ENCODE measurements at regions not wholly inside any gene's neighbourhood (a gene's known extent, or its start where the extent isn't known, plus 50 kb on each side); places are given as distances from the start of the nearest gene placed in this dataset.
"Not testable (repeated sequence)": the region's sequence is repeated elsewhere in the genome, so short reads cannot be mapped to it uniquely, and the experiment has no call there.

DNA sequence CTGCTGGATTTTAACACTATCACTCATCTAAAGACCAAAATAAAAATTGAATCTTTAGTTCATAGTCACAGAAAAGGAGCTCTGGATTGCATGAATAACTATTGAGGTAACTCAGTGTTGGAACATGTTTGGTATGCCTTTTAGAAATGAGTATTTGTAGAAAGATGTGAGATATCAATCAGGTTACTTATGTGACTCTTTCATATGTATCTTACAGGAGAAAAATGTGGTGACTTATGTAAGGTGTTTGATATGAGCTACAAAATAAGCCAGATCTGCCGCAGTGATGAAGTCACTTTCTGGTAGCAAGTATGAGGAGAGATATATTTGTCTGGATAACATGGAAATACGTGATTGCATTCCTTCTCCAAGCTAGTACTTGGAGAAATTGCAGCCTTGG is 1653.3 kb upstream of the PCDH7 start:
- no peak for DNase-seq

GRCh38 chr4:29073571-29073970 is 1646.6 kb upstream of the PCDH7 start:
- DNase-seq: no peak

- DNase-seq: no peak
Measured at GRCh38 chr4:29075366-29075765, 1644.8 kb upstream of the PCDH7 start.

DNA sequence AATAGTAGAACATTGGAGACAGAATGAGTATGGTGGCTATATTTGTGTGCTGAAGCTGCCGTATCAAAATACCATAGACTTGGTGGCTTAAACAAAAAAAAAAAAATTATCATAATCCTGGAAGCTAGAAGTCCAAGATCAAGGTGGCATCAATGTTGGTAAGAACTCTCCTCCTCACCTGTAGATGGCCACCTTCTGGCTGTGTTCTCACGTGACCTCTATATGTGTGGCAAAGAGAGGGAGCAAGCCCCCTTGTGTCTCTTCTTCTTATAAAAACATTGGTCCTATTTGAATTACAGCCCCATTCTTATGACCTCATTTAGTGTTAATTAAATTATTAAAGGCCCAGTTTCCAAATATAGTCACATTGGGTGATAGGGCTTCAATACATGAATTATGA is 1640.9 kb upstream of the PCDH7 start:
- no peak for DNase-seq

DNA sequence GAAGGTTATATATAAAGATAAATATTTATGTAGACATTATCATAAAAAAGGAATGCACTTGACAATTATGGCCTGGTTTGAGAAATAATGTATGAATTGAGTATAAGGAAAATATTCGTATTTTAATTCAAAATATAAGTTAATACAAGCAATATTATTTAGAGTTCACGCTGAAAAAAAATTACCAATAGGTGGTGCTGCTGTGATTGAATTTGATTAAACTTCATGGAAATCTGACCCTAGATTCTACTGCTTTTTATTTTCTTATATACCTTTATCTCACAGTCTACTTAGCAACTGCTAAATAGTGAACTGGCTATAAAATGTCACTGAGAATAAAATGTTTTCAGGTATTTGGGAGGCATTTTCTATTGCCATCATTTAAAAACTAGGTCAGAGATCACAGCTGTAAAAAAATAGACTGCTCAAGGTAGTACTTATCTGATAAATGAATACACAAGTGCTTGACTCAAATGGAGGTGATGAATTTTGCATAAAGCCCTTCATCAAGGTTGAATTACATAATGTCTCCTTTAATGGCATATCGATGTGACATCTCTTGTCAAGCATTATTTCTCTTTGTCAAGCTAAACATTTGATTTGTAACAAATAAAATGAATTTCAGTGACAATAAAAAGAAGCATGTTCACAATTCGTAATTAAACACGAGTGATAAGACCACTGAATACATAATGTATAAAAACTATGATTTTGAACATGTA is 1638.8 kb upstream of the PCDH7 start:
- no peak for DNase-seq

DNA sequence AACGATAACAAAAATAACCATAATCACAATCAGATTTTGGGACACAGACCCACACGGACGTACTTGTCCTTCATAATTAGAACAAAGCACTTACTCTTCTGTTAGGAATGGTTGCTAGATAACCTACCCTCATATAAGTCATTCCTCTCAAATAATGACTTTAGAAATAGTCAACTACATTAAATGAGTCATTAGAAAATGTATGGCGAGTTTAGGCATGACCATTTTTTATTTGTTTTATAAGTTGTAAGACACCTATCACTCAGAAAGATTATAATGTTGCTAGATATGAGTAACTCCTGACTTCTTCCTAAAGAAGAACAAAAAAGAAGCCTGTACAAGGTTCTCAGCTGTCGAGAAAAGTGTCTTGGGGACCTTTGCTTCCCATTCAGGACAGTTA is 1637.5 kb upstream of the PCDH7 start:
- DNase-seq: no peak

DNA sequence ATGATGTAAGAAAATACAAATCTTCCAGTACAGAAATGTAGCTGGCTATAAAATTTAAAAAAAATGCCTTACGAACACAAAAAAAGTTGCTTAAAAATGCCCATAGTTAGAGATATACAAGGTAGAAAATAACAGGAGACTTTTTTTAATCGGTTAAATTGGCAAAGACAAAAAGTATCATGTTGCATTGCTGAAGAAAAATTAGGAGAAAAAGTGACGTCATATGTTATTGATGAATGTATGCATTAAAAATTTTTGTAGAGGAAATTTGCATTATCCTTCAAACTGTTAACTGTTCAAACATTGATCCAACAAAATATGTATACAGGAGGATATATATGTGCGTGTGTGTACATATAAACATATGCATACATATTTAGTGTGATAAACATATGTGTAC is 1634.4 kb upstream of the PCDH7 start:
- DNase-seq: no peak

DNA sequence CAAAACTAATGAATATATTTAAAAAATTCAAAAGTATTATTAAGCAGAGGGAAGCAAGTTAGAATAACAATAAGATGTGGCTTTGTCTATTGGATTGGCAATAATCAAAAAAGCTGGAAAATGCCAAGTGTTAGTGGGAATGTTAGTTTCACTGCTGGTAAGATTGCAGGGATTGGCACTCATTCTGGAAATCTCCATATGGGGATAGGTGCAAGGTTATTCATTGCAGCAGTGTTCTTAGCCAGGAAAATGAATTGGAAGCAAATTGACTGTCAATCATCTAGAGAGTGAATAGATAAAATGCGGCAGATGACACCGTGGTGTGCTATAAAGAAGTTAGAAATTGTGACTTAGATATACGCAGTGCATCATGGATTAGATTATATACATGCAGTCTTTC is 1615.5 kb upstream of the PCDH7 start:
- DNase-seq: no peak

- DNase-seq: no peak
Measured at GRCh38 chr4:29113960-29114359, 1606.2 kb upstream of the PCDH7 start.

- not testable (repeated sequence) for DNase-seq
Measured at GRCh38 chr4:29117231-29117722, 1602.9 kb upstream of the PCDH7 start.

DNA sequence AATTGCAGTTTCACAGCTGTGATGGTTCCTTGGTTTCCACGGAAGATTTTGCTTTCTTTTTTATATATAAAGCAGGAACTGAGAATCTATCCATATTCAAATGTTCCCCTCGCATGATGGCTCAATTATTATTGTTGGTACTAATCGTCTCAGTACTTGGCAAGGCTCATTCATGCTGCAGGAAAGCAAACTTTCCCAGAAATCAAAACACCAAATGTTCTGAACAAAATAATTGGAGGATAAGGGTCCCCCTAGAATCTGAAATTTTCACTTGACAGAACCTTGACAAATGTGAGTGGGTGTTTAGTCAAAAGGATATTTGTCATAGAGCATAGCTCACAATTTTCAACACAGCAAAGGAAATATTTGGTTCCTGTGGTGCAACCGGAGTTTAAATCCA is 1598.6 kb upstream of the PCDH7 start:
- DNase-seq: no peak

DNA sequence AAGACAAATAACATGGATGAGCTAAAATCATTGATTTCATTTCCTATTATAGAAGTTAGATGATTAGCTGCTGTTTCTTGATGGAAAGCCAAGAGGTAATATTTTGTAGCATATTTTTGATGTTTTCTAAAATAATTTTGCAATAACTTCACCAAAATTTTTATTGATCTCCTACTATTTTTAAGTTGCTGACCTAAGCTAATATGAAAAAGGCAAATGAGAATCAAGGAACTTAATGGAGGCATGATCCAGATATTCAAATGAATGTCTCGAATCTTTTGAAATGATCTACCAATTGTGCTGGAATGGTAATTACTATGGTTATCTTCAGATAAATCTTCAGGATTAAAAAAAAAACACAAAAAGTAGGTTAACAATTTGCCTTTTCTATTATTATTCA is 1591.4 kb upstream of the PCDH7 start:
- DNase-seq: no peak

GRCh38 chr4:29131304-29131703 is 1588.9 kb upstream of the PCDH7 start:
- DNase-seq: no peak

DNA sequence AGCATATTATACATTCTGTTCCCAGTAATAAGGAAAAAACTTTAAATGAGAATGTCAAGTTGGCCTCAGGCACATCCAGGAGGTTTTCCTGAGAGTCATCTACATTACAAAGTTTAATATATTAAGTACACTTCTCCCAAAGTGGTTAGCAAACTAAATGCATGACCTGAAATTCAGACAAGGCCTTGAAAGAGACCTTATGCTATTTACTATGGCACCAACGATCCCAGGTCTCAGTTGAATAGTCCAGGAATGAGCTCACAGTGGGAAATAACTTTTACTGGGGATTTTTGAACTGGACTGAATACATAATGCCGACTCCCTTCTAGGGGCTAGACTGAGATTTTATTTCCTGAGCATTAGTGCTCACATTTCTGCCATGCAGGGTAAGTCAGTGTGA is 1577.5 kb upstream of the PCDH7 start:
- no peak for DNase-seq

DNA sequence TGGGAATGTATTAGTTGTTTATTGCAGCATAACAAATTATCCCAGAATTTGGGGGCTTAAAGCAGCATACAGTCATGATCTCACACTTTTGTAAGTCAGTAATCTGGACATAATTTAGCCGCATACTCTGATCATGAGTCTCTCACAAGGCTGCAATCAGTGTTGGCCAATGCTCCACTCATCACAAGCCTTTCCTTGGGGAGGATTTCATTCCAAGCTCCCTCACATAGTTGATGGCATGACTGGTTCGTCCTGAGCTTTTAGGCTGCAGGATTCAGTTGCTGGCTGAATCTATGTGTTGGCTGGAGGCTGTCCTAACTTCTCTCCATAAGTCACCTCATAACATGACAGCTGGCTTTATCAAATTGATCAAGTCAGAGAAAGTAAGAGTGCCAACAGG is 1568.6 kb upstream of the PCDH7 start:
- no peak for DNase-seq

- DNase-seq: no peak
Measured at GRCh38 chr4:29153642-29154041, 1566.5 kb upstream of the PCDH7 start.

DNA sequence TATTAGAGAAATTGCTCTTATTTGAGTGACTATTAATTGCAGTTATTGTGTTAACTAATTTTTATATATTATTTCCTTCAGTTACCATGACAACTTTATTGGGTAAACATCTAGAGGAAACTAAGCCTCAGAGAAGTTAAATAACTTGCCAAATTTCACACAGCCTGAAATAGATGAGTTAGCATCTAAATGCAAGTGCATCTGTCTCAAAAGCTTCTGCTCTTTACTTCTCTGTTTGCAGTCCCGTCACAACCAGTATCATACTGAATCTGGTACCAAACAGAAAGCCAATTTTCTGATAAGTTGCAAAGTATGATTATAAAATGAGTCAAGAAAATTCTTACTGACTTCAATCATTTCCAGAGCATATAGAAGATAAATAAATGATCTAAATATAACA is 1544.9 kb upstream of the PCDH7 start:
- no peak for DNase-seq

GRCh38 chr4:29199025-29199424 is 1521.1 kb upstream of the PCDH7 start:
- DNase-seq: no peak

GRCh38 chr4:29199485-29199884 is 1520.7 kb upstream of the PCDH7 start:
- no peak for DNase-seq

DNA sequence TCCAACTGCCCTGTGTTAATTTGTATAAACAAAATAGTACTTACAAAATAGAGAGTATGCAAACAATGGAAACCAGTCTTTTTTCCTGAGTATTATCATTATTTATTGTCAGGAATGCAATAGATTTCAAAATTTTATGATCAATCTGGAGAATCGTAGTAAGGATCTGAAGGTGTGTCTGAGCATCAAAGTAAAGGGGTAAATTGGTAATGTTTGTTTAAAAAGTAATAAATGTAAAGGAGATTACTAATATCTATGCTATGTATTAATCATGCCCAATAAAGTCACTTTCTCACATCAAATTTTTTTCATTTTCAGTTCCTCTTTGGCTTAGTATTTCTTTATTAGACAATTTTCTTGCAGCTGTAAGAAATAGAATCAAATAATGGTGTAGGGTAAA is 1507.1 kb upstream of the PCDH7 start:
- no peak for DNase-seq

DNA sequence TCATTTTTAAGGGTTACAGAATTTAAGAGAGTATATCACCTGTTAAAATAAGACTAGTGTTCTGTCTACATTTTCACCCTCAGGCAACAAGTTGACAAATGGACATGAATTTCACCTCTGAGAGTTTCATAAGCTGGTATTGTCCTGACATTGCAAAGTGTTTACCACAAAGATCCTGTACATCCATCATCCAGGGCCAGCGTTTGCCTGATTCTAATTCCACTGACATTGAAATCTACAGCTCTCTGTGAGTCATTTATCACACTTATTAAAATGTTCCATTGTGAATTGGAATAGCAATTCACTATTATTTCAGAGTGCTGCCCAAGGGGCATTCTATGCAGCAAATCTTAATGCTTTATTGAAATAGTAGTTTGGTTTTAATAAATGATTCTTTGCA is 1499.4 kb upstream of the PCDH7 start:
- no peak for DNase-seq

GRCh38 chr4:29224911-29225310 is 1495.3 kb upstream of the PCDH7 start:
- DNase-seq: no peak

DNA sequence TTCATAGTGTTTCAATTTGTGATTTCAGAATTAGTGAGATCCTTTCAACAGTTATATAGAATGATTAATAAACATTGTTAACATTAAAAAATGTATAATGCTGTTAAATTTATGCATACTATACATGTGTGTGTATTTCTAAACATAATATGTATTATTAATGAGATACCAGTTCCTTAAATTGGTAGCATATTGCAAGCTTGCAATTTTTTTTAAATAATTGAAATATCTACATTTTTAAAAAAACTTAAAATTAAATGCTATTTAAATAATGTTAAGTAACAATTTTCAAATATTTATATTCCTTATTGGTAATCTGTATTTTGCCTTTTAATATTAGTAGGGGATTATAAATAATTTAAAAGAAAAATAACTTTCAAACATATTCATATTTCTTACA is 1479.5 kb upstream of the PCDH7 start:
- no peak for DNase-seq

- DNase-seq: no peak
Measured at GRCh38 chr4:29243054-29243453, 1477.1 kb upstream of the PCDH7 start.

DNA sequence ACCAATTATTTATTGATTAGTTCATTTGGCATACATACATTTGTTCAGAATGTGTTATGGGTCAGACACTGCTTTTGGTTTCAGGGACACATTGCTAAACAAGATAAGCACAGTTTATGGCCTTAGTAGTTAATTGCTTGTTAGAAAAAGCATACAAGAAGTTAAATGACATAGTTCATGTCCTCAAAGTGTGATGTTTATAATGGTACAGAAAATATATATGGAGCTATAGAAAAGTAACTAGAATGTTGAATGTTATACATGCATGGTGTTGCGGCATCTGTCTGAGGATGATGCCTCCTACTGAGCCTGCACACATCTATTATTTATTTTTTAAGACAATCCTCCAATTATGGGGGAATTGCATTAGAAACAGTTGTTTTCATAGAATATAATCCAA is 1476.3 kb upstream of the PCDH7 start:
- DNase-seq: no peak

Measured in stimulated activated CD4-positive, alpha-beta T cell treated with anti-CD3 and anti-CD28 coated beads, Interleukin-2, amount 100 ng/mL, for 48 hours (primary cell).